Left hindlimb (tissue), 1 donor: ENCODE measurements at regions not wholly inside any gene's neighbourhood (a gene's known extent, or its start where the extent isn't known, plus 50 kb on each side); places are given as distances from the start of the nearest gene placed in this dataset.
"Not testable (repeated sequence)": the region's sequence is repeated elsewhere in the genome, so short reads cannot be mapped to it uniquely, and the experiment has no call there.

Experiments
- DNase-seq: peaks from one replicate; pipeline ENCODE4 v3.0.0-alpha.2; 2018

- DNase-seq, result no peak
Observed at GRCh38 chr2:103169861-103170260, 408.0 kb downstream of the TMEM182 start.

DNA sequence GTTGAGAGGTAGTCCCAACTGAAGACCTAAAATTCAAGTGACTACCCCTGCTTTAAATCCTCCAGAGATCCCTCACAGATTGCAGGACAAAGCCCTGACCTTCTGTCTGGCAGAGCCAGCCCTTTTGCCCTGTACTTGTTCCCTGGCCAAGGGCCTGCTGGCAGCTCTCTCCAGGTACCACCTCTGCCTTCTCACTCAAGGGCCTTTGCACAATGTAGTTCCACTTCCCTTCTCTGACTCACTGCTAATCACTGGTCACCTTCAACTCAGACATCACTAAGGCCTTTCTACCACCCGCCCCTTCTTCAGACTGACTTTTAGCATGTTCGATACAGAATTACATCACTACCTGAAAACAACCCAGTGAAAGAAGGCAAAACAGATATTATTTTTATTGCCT is 411.0 kb downstream of the TMEM182 start:
- no peak for DNase-seq

DNA sequence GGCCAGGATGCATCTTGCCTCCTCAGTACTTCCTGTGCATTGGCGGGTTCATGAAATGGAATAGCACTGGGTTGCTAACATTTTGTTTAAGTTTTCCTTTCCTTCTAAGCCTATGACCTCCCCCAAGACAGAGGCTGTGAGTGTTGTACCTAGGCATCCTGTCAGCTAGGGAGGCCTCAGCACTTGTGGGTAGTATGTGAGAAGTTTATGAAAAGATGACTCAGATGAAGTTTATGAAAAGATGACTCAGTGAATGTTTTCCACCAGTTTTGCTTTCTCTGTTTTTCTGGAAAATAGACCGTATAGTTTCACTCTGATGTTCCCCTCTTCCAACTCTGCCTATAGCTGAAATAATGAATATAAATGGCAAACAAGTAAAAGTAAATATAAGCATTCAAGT is 412.9 kb downstream of the TMEM182 start:
- DNase-seq, result no peak

DNA sequence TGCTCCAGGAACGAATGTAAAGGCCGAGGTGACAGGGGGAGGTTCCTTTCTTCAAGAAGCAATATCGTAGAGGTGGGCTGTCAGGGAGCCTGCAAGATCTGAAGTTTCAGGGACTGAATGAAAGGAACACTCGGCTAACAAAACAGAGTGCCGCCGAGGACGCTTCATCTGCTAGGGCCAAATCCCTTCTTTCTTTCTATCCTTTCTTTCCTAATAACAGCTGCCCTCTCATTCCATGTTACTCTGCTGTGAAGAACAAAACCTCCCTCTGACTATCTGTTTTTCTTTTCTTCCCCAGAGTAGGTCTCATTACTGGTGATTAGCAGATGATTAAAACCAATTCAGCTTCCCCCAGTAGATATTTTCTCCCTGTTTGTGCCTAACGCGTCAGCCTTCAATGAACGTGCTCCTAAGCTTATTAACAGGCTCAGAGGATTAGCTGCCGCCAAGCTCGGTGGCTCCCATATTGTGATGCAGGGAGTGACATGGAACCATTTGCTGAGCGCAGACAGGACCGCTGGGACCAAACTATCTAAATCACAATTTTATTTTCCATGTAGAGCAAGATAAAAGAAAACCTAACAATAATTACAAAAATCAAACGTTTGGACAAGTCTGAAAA is 414.6 kb downstream of the TMEM182 start:
- no peak for DNase-seq

- DNase-seq, result no peak
Observed at GRCh38 chr2:103179798-103180197, 418.0 kb downstream of the TMEM182 start.

GRCh38 chr2:103183061-103183460 is 421.2 kb downstream of the TMEM182 start:
- DNase-seq, result no peak

DNA sequence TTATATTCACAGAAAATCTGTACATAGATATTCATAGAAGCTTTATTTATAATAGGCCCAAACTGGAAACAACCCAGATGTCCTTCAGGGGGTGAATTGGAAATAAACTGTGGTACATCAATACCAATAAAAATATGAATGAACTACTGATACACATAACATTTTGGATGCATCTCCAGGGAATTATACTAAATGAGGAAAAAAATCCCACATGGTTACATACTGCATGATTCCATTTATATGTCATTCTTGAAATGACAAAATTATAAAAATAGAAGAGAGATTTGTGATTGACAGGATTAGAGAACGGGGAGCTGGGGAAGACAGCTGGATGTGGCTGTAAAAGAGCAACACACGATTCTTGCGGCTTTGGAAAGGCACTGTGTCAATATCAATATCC is 435.0 kb downstream of the TMEM182 start:
- DNase-seq, result no peak

- DNase-seq, result not testable (repeated sequence)
Observed at GRCh38 chr2:103200774-103201173, 438.9 kb downstream of the TMEM182 start.

- no peak for DNase-seq
Observed at GRCh38 chr2:103208916-103209315, 447.1 kb downstream of the TMEM182 start.

DNA sequence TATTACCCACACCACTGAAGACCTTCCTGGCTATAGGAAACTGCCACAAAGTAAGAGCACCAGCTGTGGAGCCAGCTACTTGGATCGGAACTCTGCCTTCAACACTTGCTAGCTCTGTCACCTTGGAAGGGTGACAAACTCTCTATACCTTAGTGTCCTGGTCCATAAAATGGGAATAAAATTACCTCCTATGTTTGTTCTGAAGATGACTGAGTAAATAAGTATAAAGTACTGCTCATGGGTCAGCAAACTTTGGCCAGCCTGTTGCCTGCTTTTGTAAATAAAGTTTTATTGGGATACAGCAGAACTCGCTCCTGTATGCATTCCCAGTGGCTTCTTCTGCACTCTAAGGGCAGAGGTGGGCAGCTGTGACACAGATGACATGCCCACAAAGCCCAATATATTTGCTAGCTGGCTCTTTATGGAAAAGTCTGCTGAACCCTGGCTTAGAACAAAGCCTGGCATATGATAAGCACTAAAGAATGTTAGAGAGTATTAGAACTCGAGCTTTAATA is 451.3 kb downstream of the TMEM182 start:
- no peak for DNase-seq

- no peak for DNase-seq
Observed at GRCh38 chr2:103218516-103218915, 456.7 kb downstream of the TMEM182 start.

DNA sequence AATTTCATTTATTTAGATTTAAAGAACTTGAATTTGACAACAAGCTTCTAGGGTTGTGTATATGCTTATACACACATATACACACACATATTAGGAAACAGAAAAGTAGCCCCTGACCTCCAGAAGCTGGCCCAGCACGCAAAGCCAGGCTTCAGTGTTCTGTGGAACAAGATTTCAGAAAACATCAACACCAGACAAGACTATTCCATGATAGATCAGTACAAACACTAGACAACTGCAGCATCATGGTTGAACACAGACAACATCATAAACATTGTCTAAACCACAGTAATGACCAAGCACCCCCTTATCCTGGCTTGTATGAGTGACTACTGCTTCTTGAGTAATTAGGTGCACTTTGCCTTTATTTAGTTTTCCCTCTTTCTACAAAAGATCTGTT is 457.6 kb downstream of the TMEM182 start:
- no peak for DNase-seq

DNA sequence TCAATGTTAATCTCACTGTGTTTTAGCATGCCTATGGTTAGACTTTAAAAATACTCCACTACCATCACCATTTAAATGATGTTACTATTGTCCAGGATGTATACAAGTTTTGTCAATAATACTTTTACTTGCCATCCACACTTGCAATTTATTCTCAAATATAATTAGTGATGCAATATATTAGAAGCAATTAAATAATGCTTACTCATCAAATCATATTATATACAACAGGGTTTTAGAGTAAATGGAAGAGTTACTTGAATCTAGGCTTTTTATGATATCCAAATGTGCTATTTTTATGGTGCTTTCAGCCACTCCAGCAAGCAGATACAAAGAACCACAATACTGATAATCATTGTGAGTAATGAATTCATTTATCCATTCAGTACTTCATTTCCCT is 461.1 kb downstream of the TMEM182 start:
- no peak for DNase-seq

- DNase-seq, result no peak
Observed at GRCh38 chr2:103230796-103231195, 469.0 kb downstream of the TMEM182 start.

DNA sequence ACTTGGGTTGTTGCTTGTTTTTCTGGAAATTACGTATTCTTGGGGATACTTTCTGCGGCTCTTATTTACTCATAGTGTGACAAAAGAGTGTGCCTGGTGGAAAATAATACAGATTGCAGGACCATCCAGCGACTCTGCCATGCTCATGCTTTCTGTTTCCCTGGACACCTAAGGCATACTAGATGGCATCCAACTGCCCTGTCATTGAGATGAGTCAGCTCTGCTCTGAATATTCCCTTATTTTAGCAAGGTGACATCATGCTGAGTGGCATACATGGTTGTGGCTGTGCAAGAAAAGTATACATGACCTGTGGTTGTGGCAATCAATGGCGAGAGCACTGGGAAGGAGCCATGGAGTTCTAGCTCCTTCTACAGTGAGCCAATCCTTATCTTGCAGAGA is 471.0 kb downstream of the TMEM182 start:
- DNase-seq, result no peak

DNA sequence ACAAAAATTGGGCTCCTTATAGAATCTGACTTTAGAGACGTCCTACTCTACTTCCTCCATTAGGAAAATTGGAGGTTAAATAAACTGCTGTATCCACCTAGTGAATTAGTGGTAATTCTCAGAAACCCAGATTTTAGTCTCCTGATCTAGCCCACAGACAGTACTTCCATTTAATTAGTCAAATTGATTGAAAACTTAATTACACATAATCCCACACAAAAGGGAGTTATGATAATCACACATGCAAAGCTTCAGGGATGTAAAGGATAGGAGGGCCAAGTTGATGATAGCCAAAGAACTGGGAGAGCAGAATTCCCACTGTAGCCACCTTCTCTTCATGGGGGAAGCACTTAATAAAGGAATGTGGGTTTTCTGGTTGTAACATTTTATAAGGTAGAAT is 471.9 kb downstream of the TMEM182 start:
- no peak for DNase-seq

DNA sequence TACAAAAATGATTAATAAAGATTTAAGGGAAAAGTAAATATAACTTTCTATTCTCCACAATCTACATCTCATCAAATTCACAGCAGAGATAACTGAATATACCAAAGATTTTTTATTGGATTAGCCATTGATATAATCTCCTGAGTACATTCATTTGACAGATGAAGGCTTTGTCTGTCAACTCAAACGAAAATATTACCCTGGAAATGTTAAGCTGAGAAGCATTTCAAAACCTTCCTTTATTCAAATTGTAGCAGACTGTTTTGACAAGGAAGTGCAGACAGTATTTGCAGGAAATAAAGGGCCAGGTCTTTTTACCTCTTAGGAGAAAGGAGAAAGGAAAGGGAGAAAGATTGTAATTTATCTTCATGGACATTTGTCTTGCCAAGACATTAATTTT is 473.5 kb downstream of the TMEM182 start:
- no peak for DNase-seq

- no peak for DNase-seq
Observed at GRCh38 chr2:103249462-103249861, 487.6 kb downstream of the TMEM182 start.

DNA sequence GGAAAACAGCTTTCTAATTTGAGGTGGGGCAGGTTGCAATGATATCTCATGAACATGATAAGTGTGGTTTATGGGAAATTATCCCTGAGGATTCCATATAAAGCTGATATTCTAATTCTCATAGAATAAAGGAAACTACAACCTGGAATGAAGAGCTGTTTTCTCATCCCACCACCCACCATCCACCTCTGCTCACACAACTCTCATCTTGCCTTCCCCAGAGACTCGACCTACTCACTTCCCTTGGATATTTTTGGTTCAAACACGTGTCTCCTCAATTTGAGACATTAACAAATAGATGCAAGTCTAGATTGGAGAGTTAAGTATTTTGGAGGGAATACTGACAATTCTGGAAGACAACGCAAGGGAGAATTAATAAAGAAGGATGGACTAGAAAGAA is 490.9 kb downstream of the TMEM182 start:
- DNase-seq, result no peak

- no peak for DNase-seq
Observed at GRCh38 chr2:103254611-103255010, 492.8 kb downstream of the TMEM182 start.

DNA sequence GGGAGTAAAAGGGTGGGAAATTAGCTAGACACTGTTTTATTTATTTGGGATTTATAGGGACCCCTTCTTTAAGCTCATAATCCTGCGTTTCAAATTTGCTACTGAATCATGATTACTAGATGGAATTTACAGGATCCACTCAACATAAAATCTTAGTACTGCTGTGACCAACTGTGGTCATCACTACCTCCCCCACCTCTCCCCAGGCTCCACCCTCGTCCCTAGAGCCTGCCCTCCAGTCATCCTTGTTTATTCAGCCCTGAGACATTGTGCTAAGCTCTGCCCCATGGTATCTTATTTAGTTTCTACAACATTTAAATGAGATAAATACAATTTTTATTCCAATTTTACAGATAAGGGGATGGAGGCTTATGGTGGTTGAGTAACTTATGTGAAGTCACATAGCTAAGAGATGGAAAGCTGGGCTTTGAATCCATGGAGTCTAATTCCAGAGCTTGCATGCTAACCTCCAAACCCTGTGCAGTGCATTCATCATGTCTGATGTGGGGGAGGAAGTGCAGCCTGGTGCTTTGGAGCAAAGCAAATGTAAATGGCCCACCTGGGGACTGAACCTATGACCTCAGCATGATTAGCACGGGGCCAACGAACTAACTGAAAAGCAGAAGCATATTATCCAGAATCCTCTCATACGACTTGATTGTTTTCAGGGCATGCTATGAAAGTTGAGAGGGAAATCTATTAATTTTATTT is 502.4 kb downstream of the TMEM182 start:
- DNase-seq, result no peak

DNA sequence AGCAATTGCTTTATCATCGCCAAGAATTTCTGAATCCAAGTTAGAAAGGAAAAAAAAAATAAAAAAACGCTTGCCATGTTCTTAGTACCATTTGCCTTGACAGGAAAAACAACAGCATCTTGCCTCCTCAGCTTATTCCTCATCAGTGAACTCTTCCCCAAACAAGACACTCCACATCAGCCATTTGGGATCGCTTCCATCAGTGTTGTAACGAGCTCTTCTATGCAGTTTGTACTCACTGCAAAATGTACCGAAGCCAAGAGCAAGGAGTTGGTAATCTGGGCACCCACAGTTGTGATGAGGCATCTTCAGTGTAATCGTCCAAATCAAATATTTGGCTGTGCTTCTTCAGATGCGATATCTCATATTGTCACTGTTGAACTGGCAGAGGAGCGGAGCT is 503.7 kb downstream of the TMEM182 start:
- DNase-seq, result no peak

DNA sequence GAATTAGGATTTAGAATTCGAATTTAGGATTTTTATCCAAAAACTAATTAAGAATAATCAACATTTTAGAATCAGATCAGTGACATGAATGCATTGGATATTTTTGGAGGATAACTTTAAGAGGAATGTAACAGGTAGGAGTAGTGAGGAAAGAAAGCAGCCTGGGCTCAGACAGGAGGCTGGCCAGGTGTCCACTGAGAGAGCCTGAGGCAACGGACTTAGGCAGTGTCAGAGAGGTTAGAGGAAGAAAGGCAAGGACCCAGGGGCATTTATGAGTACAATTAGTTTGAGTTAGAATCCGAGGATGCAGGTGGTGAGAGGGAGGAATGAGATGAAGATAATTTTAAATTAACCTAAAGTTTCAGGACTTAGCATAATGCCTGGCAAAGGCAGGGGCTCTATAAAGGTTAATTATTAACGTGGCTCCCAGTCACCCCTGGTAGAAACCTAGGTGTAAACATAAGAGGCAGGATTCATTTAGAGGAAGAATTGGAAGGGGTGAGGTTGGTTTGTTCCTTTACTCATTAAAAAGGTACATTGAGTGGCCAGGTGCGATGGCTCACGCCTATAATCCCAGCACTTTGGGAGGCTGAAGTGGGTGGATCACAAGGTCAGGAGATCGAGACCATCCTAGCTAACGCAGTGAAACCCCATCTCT is 507.1 kb downstream of the TMEM182 start:
- no peak for DNase-seq

DNA sequence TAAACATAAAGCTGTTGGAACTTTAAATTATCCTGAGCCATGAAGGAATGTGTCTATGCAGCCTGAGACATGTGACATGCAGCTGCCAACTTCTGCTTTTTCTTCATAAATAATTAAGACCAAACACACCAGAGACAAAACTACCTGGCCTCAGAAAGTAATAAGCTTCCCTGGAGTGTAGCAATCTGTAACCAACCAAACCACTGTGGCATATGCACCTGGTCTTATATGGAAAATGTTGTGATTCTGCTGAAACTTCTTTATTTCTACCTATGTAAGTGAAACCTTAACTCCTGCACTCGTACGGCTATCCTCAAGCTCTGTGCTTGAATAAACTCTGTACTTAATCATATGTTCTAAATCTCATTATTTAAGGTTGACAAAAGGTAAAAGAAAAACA is 515.0 kb downstream of the TMEM182 start:
- DNase-seq, result no peak
